ENCODE measurements at regions not wholly inside any gene's neighbourhood (a gene's known extent, or its start where the extent isn't known, plus 50 kb on each side); places are given as distances from the start of the nearest gene placed in this dataset.

DNA sequence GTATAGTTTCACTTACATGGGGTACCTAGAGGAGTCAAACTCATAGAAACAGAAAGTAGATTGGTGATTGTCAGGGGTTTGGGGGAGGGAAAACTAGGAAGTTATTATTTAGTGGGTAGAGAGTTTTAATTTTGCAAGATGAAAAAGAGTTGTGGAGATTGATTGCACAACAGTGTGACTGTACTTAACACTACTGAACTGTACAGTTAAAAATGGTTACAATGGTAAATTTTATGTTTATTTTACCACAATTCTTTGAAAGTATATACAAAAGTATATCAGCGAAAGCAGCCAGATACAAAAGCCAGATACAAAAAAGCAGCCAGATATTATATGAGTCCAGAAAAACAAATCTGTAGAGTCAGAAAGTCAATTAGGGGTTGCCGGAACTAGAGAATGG, 247.6 kb downstream of the IPO8 start:
- H3K79me2 ChIP-seq (ENCODE audit: insufficient read depth, low read length) = no peaks in the 10 kb centered on the region
- Mint-ChIP-seq H3K27me3 (ENCODE audit: low read depth, unreplicated experiment) (no peaks in the 10 kb centered on the region), H3K27ac (ENCODE audit: unreplicated experiment) (no peak overlapping the region), H3K9me3 (ENCODE audit: unreplicated experiment) (peaks cover 3% of the 10 kb centered on the region), H3K36me3 (ENCODE audit: low read depth, unreplicated experiment) (no peaks in the 10 kb centered on the region), H3K4me3 (ENCODE audit: unreplicated experiment) (no peak overlapping the region), H3K4me1 (ENCODE audit: low read depth, unreplicated experiment) (no peaks in the 10 kb centered on the region)
- H3K27me3 ChIP-seq (ENCODE audit: insufficient read depth, low read length) = no peaks in the 10 kb centered on the region
- H2AFZ ChIP-seq (ENCODE audit: low read depth, low read length) = no peak overlapping the region
- H3K9ac ChIP-seq (ENCODE audit: low read length) = no peak overlapping the region
- FAIRE-seq (no peak), DNase-seq (ENCODE audit: low read depth) (no peak)
- no peak for TF ChIP-seq EZH2 (IDR thresholded peaks at IDR 0.05; ENCODE audit: insufficient read depth, low read length)
- TF ChIP-seq, protein P1, sequence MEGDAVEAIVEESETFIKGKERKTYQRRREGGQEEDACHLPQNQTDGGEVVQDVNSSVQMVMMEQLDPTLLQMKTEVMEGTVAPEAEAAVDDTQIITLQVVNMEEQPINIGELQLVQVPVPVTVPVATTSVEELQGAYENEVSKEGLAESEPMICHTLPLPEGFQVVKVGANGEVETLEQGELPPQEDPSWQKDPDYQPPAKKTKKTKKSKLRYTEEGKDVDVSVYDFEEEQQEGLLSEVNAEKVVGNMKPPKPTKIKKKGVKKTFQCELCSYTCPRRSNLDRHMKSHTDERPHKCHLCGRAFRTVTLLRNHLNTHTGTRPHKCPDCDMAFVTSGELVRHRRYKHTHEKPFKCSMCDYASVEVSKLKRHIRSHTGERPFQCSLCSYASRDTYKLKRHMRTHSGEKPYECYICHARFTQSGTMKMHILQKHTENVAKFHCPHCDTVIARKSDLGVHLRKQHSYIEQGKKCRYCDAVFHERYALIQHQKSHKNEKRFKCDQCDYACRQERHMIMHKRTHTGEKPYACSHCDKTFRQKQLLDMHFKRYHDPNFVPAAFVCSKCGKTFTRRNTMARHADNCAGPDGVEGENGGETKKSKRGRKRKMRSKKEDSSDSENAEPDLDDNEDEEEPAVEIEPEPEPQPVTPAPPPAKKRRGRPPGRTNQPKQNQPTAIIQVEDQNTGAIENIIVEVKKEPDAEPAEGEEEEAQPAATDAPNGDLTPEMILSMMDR (IDR thresholded peaks at IDR 0.05; ENCODE audit: insufficient read depth, low read depth, low read length) = no peak
- H3K4me2 ChIP-seq (ENCODE audit: low read length) = no peak overlapping the region
- H3K4me1 ChIP-seq (ENCODE audit: insufficient read depth, low read length) = no peaks in the 10 kb centered on the region
- no peaks in the 10 kb centered on the region for H3K36me3 ChIP-seq (ENCODE audit: insufficient read depth, low read length)
- no peaks in the 10 kb centered on the region for H4K20me1 ChIP-seq (ENCODE audit: insufficient read depth, low read length)
- H3K27ac ChIP-seq (ENCODE audit: low read depth, low read length) = no peak overlapping the region
- no peaks in the 10 kb centered on the region for H3K9me3 ChIP-seq (ENCODE audit: insufficient read depth, low read depth, low read length)
- no peak overlapping the region for H3K4me3 ChIP-seq (ENCODE audit: insufficient read depth, low read depth, low read length)

GRCh38 chr12:30447061-30447750, 248.5 kb downstream of the IPO8 start:
- Mint-ChIP-seq H3K36me3 (ENCODE audit: low read depth, unreplicated experiment) (no peaks in the 10 kb centered on the region), H3K27me3 (ENCODE audit: low read depth, unreplicated experiment) (no peaks in the 10 kb centered on the region), H3K4me1 (ENCODE audit: low read depth, unreplicated experiment) (no peaks in the 10 kb centered on the region), H3K9me3 (ENCODE audit: unreplicated experiment) (peaks cover 3% of the 10 kb centered on the region), H3K27ac (ENCODE audit: unreplicated experiment) (peak overlapping the region; percentile 23), H3K4me3 (ENCODE audit: unreplicated experiment) (no peak overlapping the region)
- H3K4me2 ChIP-seq (ENCODE audit: low read length) = no peak overlapping the region
- TF ChIP-seq, protein P1 (IDR thresholded peaks at IDR 0.05; ENCODE audit: insufficient read depth, low read depth, low read length) = no peak
- TF ChIP-seq EZH2 (IDR thresholded peaks at IDR 0.05; ENCODE audit: insufficient read depth, low read length) = no peak
- H3K36me3 ChIP-seq (ENCODE audit: insufficient read depth, low read length) = no peaks in the 10 kb centered on the region
- no peaks in the 10 kb centered on the region for H3K79me2 ChIP-seq (ENCODE audit: insufficient read depth, low read length)
- H3K27ac ChIP-seq (ENCODE audit: low read depth, low read length) = no peak overlapping the region
- H3K9ac ChIP-seq (ENCODE audit: low read length) = no peak overlapping the region
- no peak overlapping the region for H2AFZ ChIP-seq (ENCODE audit: low read depth, low read length)
- H3K4me3 ChIP-seq (ENCODE audit: insufficient read depth, low read depth, low read length) = no peak overlapping the region
- no peaks in the 10 kb centered on the region for H3K4me1 ChIP-seq (ENCODE audit: insufficient read depth, low read length)
- no peaks in the 10 kb centered on the region for H3K9me3 ChIP-seq (ENCODE audit: insufficient read depth, low read depth, low read length)
- DNase-seq (ENCODE audit: low read depth) (no peak), FAIRE-seq (no peak)
- no peaks in the 10 kb centered on the region for H3K27me3 ChIP-seq (ENCODE audit: insufficient read depth, low read length)
- no peaks in the 10 kb centered on the region for H4K20me1 ChIP-seq (ENCODE audit: insufficient read depth, low read length)

GRCh38 chr12:30442461-30442860, 253.2 kb downstream of the IPO8 start:
- Histone ChIP-seq H3K79me2 (ENCODE audit: insufficient read depth, low read length) (no peaks in the 10 kb centered on the region), H2AFZ (ENCODE audit: low read depth, low read length) (no peak overlapping the region), H3K4me2 (ENCODE audit: low read length) (no peak overlapping the region), H3K4me3 (ENCODE audit: insufficient read depth, low read depth, low read length) (no peak overlapping the region), H3K9ac (ENCODE audit: low read length) (no peak overlapping the region), H4K20me1 (ENCODE audit: insufficient read depth, low read length) (no peaks in the 10 kb centered on the region), H3K4me1 (ENCODE audit: insufficient read depth, low read length) (no peaks in the 10 kb centered on the region), H3K36me3 (ENCODE audit: insufficient read depth, low read length) (no peaks in the 10 kb centered on the region), H3K9me3 (ENCODE audit: insufficient read depth, low read depth, low read length) (no peaks in the 10 kb centered on the region), H3K27me3 (ENCODE audit: insufficient read depth, low read length) (no peaks in the 10 kb centered on the region), H3K27ac (ENCODE audit: low read depth, low read length) (no peak overlapping the region)
- no peaks in the 10 kb centered on the region for H3K9me3 Mint-ChIP-seq (ENCODE audit: unreplicated experiment)
- TF ChIP-seq, protein P1 (IDR thresholded peaks at IDR 0.05; ENCODE audit: insufficient read depth, low read depth, low read length) = no peak
- no peak for TF ChIP-seq EZH2 (IDR thresholded peaks at IDR 0.05; ENCODE audit: insufficient read depth, low read length)
- no peak overlapping the region for H3K27ac Mint-ChIP-seq (ENCODE audit: unreplicated experiment)
- FAIRE-seq (no peak), DNase-seq (ENCODE audit: low read depth) (no peak)
- H3K27me3 Mint-ChIP-seq (ENCODE audit: low read depth, unreplicated experiment) = no peaks in the 10 kb centered on the region
- H3K36me3 Mint-ChIP-seq (ENCODE audit: low read depth, unreplicated experiment) = no peaks in the 10 kb centered on the region
- no peaks in the 10 kb centered on the region for H3K4me1 Mint-ChIP-seq (ENCODE audit: low read depth, unreplicated experiment)
- no peak overlapping the region for H3K4me3 Mint-ChIP-seq (ENCODE audit: unreplicated experiment)
